ENCODE measurements at regions not wholly inside any gene's neighbourhood (a gene's known extent, or its start where the extent isn't known, plus 50 kb on each side); places are given as distances from the start of the nearest gene placed in this dataset.

DNA sequence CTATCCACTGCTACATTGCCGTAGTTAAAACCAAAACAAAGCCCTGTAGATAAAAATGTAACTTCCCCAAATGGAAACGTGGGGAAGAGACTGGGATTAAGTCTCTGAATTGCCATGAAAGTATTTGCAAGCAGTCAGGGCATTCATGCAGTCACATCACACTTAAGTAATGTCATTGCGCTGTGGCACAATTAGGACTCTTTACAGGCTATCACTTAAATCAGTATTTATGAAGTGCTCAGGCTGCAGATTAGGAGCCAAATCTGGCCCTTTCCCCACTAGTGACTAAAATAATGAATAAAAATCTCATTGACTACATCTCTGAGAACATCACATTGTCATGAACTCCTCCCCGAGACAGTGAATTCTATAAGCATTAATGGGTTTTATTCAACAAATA is 300.9 kb downstream of the ICOS start:
- H3K79me2 ChIP-seq (ENCODE audit: insufficient read depth, low read length) = no peaks in the 10 kb centered on the region
- no peaks in the 10 kb centered on the region for H3K9me3 ChIP-seq (ENCODE audit: control insufficient read depth in 1 of 2, insufficient read depth in 1 of 2, low read depth in 1 of 2, low read length in 2 of 2)
- H3K27me3 ChIP-seq (ENCODE audit: insufficient read depth, low read length) = 0 out of 2 replicates have a peak, but pooled peaks cover 3% of the 10 kb centered on the region
- H3K4me3 ChIP-seq (replicated peaks in 1 of 2; ENCODE audit: low read depth in 1 of 2, low read length in 2 of 2) = no peak overlapping the region
- CTCF ChIA-PET = no interaction called here
- H3K9me2 ChIP-seq (ENCODE audit: insufficient read depth) = peaks cover 3% of the 10 kb centered on the region; the same call in 1 of the 2 replicates
- H3K4me1 ChIP-seq (ENCODE audit: control insufficient read depth in 1 of 2, insufficient read depth in 2 of 2, low read length in 2 of 2) = no peaks in the 10 kb centered on the region
- no peak overlapping the region for H3K9ac ChIP-seq (ENCODE audit: low read length)
- POLR2A ChIA-PET = no interaction called here
- no peak overlapping the region for H3K27ac ChIP-seq (ENCODE audit: low read depth, low read length)
- no peak for TF ChIP-seq RAD21 (IDR thresholded peaks at IDR 0.05; ENCODE audit: low read depth)
- no peak for TF ChIP-seq SIN3A (IDR thresholded peaks at IDR 0.05; ENCODE audit: low read depth)
- TF ChIP-seq FOSL1 (IDR thresholded peaks at IDR 0.05; ENCODE audit: low read depth) = no peak
- no peak for TF ChIP-seq CBX3 (IDR thresholded peaks at IDR 0.05; ENCODE audit: low read depth)
- no peak for TF ChIP-seq CEBPB (IDR thresholded peaks at IDR 0.05; ENCODE audit: low read depth)
- TF ChIP-seq EGR1 (IDR thresholded peaks at IDR 0.05; ENCODE audit: low read depth) = no peak
- no peak for TF ChIP-seq SRF (IDR thresholded peaks at IDR 0.05; ENCODE audit: low read depth)
- TF ChIP-seq ELF1 (IDR thresholded peaks at IDR 0.05; ENCODE audit: borderline replicate concordance, low read depth) = no peak
- TF ChIP-seq, protein P1, sequence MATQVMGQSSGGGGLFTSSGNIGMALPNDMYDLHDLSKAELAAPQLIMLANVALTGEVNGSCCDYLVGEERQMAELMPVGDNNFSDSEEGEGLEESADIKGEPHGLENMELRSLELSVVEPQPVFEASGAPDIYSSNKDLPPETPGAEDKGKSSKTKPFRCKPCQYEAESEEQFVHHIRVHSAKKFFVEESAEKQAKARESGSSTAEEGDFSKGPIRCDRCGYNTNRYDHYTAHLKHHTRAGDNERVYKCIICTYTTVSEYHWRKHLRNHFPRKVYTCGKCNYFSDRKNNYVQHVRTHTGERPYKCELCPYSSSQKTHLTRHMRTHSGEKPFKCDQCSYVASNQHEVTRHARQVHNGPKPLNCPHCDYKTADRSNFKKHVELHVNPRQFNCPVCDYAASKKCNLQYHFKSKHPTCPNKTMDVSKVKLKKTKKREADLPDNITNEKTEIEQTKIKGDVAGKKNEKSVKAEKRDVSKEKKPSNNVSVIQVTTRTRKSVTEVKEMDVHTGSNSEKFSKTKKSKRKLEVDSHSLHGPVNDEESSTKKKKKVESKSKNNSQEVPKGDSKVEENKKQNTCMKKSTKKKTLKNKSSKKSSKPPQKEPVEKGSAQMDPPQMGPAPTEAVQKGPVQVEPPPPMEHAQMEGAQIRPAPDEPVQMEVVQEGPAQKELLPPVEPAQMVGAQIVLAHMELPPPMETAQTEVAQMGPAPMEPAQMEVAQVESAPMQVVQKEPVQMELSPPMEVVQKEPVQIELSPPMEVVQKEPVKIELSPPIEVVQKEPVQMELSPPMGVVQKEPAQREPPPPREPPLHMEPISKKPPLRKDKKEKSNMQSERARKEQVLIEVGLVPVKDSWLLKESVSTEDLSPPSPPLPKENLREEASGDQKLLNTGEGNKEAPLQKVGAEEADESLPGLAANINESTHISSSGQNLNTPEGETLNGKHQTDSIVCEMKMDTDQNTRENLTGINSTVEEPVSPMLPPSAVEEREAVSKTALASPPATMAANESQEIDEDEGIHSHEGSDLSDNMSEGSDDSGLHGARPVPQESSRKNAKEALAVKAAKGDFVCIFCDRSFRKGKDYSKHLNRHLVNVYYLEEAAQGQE (IDR thresholded peaks at IDR 0.05; ENCODE audit: low read depth) = no peak
- TF ChIP-seq SP1 (IDR thresholded peaks at IDR 0.05; ENCODE audit: low read depth) = no peak
- H4K20me1 ChIP-seq (ENCODE audit: insufficient read depth) = no peaks in the 10 kb centered on the region
- BruUV-seq (replicated peaks) = no TSS peak
- H3K36me3 ChIP-seq (ENCODE audit: control insufficient read depth in 1 of 2, insufficient read depth in 2 of 2, low read length in 2 of 2) = no peaks in the 10 kb centered on the region
- RAD21 ChIA-PET (ENCODE audit: low non-redundant PET in 1 of 2, low total read pairs in 2 of 2, uncharacterized antibody in 2 of 2, unreplicated experiment in 2 of 2) = no interaction called here
- no peak overlapping the region for H2AFZ ChIP-seq (ENCODE audit: low read depth, low read length, poor library complexity, severe bottlenecking)
- H3K4me2 ChIP-seq (ENCODE audit: low read length) = no peak overlapping the region
- intact Hi-C loops (cut with micrococcal nuclease) = no loop called here
- no peak for DNase-seq (ENCODE audit: low read depth, low spot score)
- ATAC-seq = no peak
